K562 (cell line): ENCODE measurements at regions not wholly inside any gene's neighbourhood (a gene's known extent, or its start where the extent isn't known, plus 50 kb on each side); places are given as distances from the start of the nearest gene placed in this dataset.

Experiments used
- ATAC-seq: fragments of 200-7000 bp; cut with Tn5 transposase; 3 replicates; pipeline ENCODE4 v1.9.1; 2020; ENCODE audit warnings: moderate library complexity
- BruUV-seq: library from RNA; stranded (reverse); fragments of 400-500 nt; replicated peaks from 2 replicates; lab custom pipeline; 2021; lab: Mats Ljungman, UMichigan
- CTCF ChIA-PET: fragments of 300-600 bp; formaldehyde crosslinking; extraction: SDS; loops from one replicate; lab custom pipeline; 2021; ENCODE audit warnings: low intra/inter-chr PET ratio; lab: Yijun Ruan, JAX
- POLR2A ChIA-PET: fragments of 300-600, 350-650 bp; sonication (Branson Sonifier 250); formaldehyde crosslinking; extraction: SDS; loops from one replicate; lab custom pipeline; 2021; ENCODE audit warnings: antibody characterized with exemption, inconsistent platforms; lab: Yijun Ruan, JAX
- DNase-seq, 4 experiments: peaks; one replicate each; pipeline versions ENCODE4 v3.0.0 to v3.0.0-alpha.2; 2011 to 2018; ENCODE audit warnings: low spot score in 3 of 4, mixed read lengths in 3 of 4; ENCODE audit errors: extremely low read depth in 1 of 4
- FAIRE-seq: peaks from 2 replicates; lab custom pipeline; 2011; peaks lifted over from hg19 to GRCh38; lab: Jason Lieb, UNC
- H2AFZ ChIP-seq: 2 replicates; pipeline ENCODE4 v1.6.0; 2011; ENCODE audit warnings: low read depth, low read length, control low read depth, inconsistent platforms
- H3K27ac ChIP-seq: fragments of 200-600 bp; 3 replicates; pipeline ENCODE4 v1.8.0; 2011; ENCODE audit warnings: low read depth, mild to moderate bottlenecking, control low read depth, inconsistent platforms, low read length, moderate library complexity, mixed read lengths; ENCODE audit errors: extremely low read depth
- H3K27me3 ChIP-seq, 2 experiments: fragments of 300-600 bp in 1 of 2; 2 replicates in 1 of 2; 3 replicates in 1 of 2; pipeline versions ENCODE4 v1.6.0 to v1.8.0; 2011; ENCODE audit warnings: inconsistent platforms in 2 of 2, low read length in 2 of 2, mild to moderate bottlenecking in 1 of 2, mixed read lengths in 1 of 2, moderate library complexity in 1 of 2; ENCODE audit not compliant: control insufficient read depth in 2 of 2, insufficient read depth in 2 of 2
- H3K36me3 ChIP-seq: fragments of 300-600 bp; 3 replicates; pipeline ENCODE4 v1.8.0; 2011; ENCODE audit warnings: mild to moderate bottlenecking, low read length, inconsistent platforms; ENCODE audit not compliant: control insufficient read depth, insufficient read depth
- H3K4me1 ChIP-seq, 2 experiments: fragments of 200-600 bp in 1 of 2; replicated peaks in 1 of 2; 2 replicates in 1 of 2; 3 replicates in 1 of 2; pipeline versions ENCODE4 v1.5.1 to v1.8.0; 2011; ENCODE audit warnings: inconsistent platforms in 2 of 2, low read length in 2 of 2, mild to moderate bottlenecking in 1 of 2, mixed read lengths in 1 of 2, moderate library complexity in 1 of 2; ENCODE audit not compliant: control insufficient read depth in 2 of 2, insufficient read depth in 2 of 2
- H3K4me2 ChIP-seq: 2 replicates; pipeline ENCODE4 v1.6.1; 2011; ENCODE audit warnings: low read length, control low read depth, inconsistent platforms, mixed read lengths; ENCODE audit not compliant: insufficient read depth
- H3K4me3 ChIP-seq: fragments of 200-600 bp; sonication (generic), shearing (Covaris generic); 2 replicates; pipeline ENCODE4 v1.5.1; 2016; ENCODE audit warnings: control low read depth, inconsistent platforms
- H3K79me2 ChIP-seq: fragments of 200-600 bp; 3 replicates; pipeline ENCODE4 v1.8.0; 2011; ENCODE audit warnings: low read length, inconsistent platforms; ENCODE audit not compliant: control insufficient read depth, insufficient read depth
- H3K9ac ChIP-seq, 2 experiments: 2 replicates each; pipeline versions ENCODE4 v1.6.0 to v1.6.1; 2011; ENCODE audit warnings: low read depth in 2 of 2, low read length in 2 of 2, control low read depth in 1 of 2, inconsistent platforms in 1 of 2, mild to moderate bottlenecking in 1 of 2, mixed read lengths in 1 of 2; ENCODE audit not compliant: insufficient read depth in 1 of 2
- H3K9me1 ChIP-seq: one replicate; pipeline ENCODE4 v1.6.0; 2011; ENCODE audit warnings: inconsistent platforms, mild to moderate bottlenecking, low read length, moderate library complexity; ENCODE audit not compliant: control insufficient read depth, insufficient read depth
- H3K9me3 ChIP-seq: replicated peaks from 2 replicates; pipeline ENCODE4 v1.5.1; 2011; ENCODE audit warnings: low read depth, low read length, inconsistent platforms; ENCODE audit not compliant: control insufficient read depth, insufficient read depth
- H4K20me1 ChIP-seq: replicated peaks from 2 replicates; pipeline ENCODE4 v1.6.1; 2011; ENCODE audit warnings: low read length, inconsistent platforms, mixed read lengths; ENCODE audit not compliant: control insufficient read depth, insufficient read depth
- ATF1 ChIP-seq, 2 experiments: fragments of 450-650 bp in 1 of 2; IDR thresholded peaks; 2 replicates each; pipeline ENCODE4 v1.6.1; 2016; ENCODE audit warnings: missing compliant biosample characterization in 1 of 2, missing genetic modification characterization in 1 of 2
- ETV5 ChIP-seq: sonication (generic); formaldehyde crosslinking; IDR thresholded peaks from 2 replicates; pipeline ENCODE4 v1.4.0; 2020; ENCODE audit warnings: low read depth, mild to moderate bottlenecking, missing genetic modification reagents
- FOXJ3 ChIP-seq: sonication (generic); formaldehyde crosslinking; IDR thresholded peaks from 2 replicates; pipeline ENCODE4 v1.4.0; 2020; ENCODE audit warnings: mild to moderate bottlenecking, missing genetic modification reagents
- MAFG ChIP-seq: fragments of 450-650 bp; conservative IDR thresholded peaks from 2 replicates; pipeline ENCODE4 v1.6.1; 2016; ENCODE audit warnings: missing genetic modification characterization, missing compliant biosample characterization
- MYC ChIP-seq, 2 experiments: fragments of 250-450 bp in 1 of 2; sonication (Bioruptor Pico) in 1 of 2; IDR thresholded peaks; 2 replicates each; pipeline versions ENCODE4 v1.5.1 to v1.6.1; 2012 to 2021; ENCODE audit warnings: low read depth in 2 of 2, borderline replicate concordance in 1 of 2, improper control_type of control experiment in 1 of 2, low read length in 1 of 2, mild to moderate bottlenecking in 1 of 2, moderate library complexity in 1 of 2
- RBM15 ChIP-seq: fragments of 200-400 bp; formaldehyde crosslinking; IDR thresholded peaks from 2 replicates; pipeline ENCODE4 v1.6.1; 2018; ENCODE audit warnings: mild to moderate bottlenecking, low read length, moderate library complexity; ENCODE audit not compliant: insufficient read depth
- SRSF7 ChIP-seq: fragments of 200-400 bp; formaldehyde crosslinking; optimal IDR thresholded peaks from 2 replicates; pipeline ENCODE3; 2017; ENCODE audit warnings: mild to moderate bottlenecking, low read depth, low read length
- XRCC4 ChIP-seq: IDR thresholded peaks from one replicate; pipeline ENCODE4 v1.6.1; 2011; ENCODE audit not compliant: insufficient read depth, insufficient read length; ENCODE audit errors: extremely low read depth
- ZNF212 ChIP-seq: fragments of 450-650 bp; formaldehyde crosslinking; IDR thresholded peaks from 2 replicates; pipeline ENCODE4 v1.4.0; 2020; ENCODE audit warnings: mild to moderate bottlenecking
- ZNF668 ChIP-seq: fragments of 250-450 bp; sonication (Bioruptor Pico); IDR thresholded peaks from 2 replicates; pipeline ENCODE4 v1.8.0; 2022; ENCODE audit warnings: mild to moderate bottlenecking, inconsistent platforms
- WGBS: fragments of 100-300 bp; shearing (Covaris generic); methylation state at CpG from one replicate; pipeline ENCODE4 v1.1.6; 2016; ENCODE audit warnings: low coverage, mixed read lengths; ENCODE audit not compliant: insufficient coverage; ENCODE audit errors: missing lambda C conversion rate; 5-methylcytosine and 5-hydroxymethylcytosine counted together
- in situ Hi-C: fragments of 300-500 bp; cut with MboI; formaldehyde crosslinking; loops from 4 replicates; pipeline ENCODE4 v1.15.0; 2018; ENCODE audit warnings: inconsistent platforms, mixed read lengths
- intact Hi-C: fragments of 100-400 bp; cut with micrococcal nuclease; formaldehyde crosslinking; loops from 2 replicates; pipeline ENCODE4 v1.14.2; 2022
- TF ChIP-seq, protein P1 (sequence below): sonication (generic); formaldehyde crosslinking; IDR thresholded peaks from 2 replicates; pipeline ENCODE4 v1.8.1; 2023; ENCODE audit warnings: mild to moderate bottlenecking, missing genetic modification reagents
- TF ChIP-seq, protein P2 (sequence below): fragments of 450-650 bp; conservative IDR thresholded peaks from 2 replicates; pipeline ENCODE4 v1.6.1; 2016; ENCODE audit warnings: missing genetic modification characterization, low read depth, mild to moderate bottlenecking, control low read depth, missing compliant biosample characterization
- TF ChIP-seq, protein P3 (sequence below): fragments of 450-650 bp; IDR thresholded peaks from 2 replicates; pipeline ENCODE4 v1.6.1; 2017; ENCODE audit warnings: antibody characterized with exemption, mild to moderate bottlenecking

DNA sequence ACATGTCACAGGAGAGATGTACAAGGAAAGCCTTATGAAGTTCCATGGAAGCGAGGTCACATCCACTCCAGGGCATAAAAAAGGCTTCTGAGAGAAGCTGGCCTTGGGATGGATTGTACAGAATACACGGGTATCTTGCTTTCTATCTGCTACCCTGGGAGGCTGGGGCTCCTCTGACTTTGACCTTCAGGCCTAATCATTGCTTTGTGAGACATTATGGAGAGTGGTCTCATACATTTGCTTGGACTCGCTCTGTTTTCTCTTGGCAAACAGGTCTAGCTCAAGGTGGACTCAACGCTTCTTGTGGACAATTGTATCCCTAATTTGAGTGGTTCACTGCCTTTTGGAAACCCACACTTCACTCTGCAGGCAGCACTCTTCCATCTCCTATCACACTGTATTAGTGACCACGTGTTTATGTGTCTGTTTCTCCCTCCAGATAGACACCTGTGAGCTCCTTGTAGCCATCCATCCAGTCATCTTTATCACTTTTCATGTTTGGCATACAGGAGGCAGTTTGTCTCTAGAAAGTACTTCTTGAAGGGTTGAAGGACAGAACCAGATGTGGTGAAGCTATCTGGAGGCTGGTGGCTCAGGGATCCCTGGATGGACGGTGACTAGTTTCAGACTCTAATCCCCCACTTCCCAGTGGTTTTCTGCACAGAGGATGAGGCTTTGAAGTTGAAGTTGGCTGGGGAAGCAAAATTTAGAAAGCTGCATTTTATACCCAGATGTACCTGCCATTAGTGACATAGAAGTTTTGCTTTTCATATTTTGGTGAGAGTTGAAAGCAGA, 267.8 kb downstream of the CYRIA start (continued):
- TF ChIP-seq, protein P1, sequence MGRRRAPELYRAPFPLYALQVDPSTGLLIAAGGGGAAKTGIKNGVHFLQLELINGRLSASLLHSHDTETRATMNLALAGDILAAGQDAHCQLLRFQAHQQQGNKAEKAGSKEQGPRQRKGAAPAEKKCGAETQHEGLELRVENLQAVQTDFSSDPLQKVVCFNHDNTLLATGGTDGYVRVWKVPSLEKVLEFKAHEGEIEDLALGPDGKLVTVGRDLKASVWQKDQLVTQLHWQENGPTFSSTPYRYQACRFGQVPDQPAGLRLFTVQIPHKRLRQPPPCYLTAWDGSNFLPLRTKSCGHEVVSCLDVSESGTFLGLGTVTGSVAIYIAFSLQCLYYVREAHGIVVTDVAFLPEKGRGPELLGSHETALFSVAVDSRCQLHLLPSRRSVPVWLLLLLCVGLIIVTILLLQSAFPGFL (CRISPR knock-in tag): no peak
- no peak for TF ChIP-seq ZNF668
- TF ChIP-seq ETV5 (CRISPR knock-in tag): no peak
- no peak for TF ChIP-seq ATF1 (CRISPR knock-in tag; IDR thresholded peaks at IDR 0.05)
- TF ChIP-seq ATF1 (tag; IDR thresholded peaks at IDR 0.05): no peak

DNA sequence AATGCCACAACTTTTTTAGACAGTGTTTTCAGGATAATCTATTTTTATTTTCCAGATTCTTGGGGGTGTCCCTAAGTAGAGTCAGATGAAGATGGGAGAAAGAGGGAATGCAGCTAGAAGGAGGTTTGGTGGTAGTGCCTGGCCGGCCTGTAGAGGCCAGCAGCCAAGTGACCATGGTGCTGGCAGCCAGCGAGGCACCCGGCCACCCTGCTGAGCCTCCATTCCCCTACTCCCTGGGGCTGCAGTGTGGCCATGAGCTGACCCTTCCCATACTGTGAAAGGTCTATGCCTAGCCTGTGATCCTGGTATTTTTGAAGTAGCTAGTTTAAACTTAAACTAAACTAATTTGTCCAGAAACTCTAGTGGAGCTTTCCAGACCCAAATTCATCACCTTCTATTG, 268.6 kb downstream of the CYRIA start:
- no peaks in the 10 kb centered on the region for H3K36me3 ChIP-seq
- H3K27me3 ChIP-seq: peaks cover 6 to 10% of the 10 kb centered on the region in 2 experiments; a peak in 3 of 5 replicates
- no peak overlapping the region for H3K4me3 ChIP-seq
- intact Hi-C loops: no loop called here
- H3K4me2 ChIP-seq: no peak overlapping the region
- no peak overlapping the region for H3K9ac ChIP-seq
- H2AFZ ChIP-seq: no peak overlapping the region; the same call in 1 of the 2 replicates
- WGBS: 11% methylated on average over 3 of the region's 3 CpGs
- no TSS peak for BruUV-seq
- H3K4me1 ChIP-seq: peaks cover 6 to 12% of the 10 kb centered on the region in 2 experiments; a peak in 4 of 5 replicates
- H3K27ac ChIP-seq: no peak overlapping the region
- in situ Hi-C loops: no loop called here
- ChIA-PET CTCF (no interaction called here), POLR2A (interaction anchor here (1.0 kb wide), 1 partner anchor 23 kb away, joined by 3 read pairs; no protein-coding TSS in a partner anchor)
- no peaks in the 10 kb centered on the region for H3K9me1 ChIP-seq
- no peak for ATAC-seq
- H3K9me3 ChIP-seq: no peaks in the 10 kb centered on the region
- H4K20me1 ChIP-seq: no peaks in the 10 kb centered on the region
- no peak for DNase-seq
- no peaks in the 10 kb centered on the region for H3K79me2 ChIP-seq
- no peak for FAIRE-seq
- TF ChIP-seq MYC (IDR thresholded peaks at IDR 0.05; ENCODE audit: low read depth, low read length) (no peak), MYC (CRISPR knock-in tag; IDR thresholded peaks at IDR 0.05; ENCODE audit: borderline replicate concordance, low read depth) (no peak), RBM15 (no peak), XRCC4 (no peak), MAFG (no peak), SRSF7 (no peak), ZNF212 (CRISPR knock-in tag) (no peak), FOXJ3 (no peak)
- TF ChIP-seq, protein P2, sequence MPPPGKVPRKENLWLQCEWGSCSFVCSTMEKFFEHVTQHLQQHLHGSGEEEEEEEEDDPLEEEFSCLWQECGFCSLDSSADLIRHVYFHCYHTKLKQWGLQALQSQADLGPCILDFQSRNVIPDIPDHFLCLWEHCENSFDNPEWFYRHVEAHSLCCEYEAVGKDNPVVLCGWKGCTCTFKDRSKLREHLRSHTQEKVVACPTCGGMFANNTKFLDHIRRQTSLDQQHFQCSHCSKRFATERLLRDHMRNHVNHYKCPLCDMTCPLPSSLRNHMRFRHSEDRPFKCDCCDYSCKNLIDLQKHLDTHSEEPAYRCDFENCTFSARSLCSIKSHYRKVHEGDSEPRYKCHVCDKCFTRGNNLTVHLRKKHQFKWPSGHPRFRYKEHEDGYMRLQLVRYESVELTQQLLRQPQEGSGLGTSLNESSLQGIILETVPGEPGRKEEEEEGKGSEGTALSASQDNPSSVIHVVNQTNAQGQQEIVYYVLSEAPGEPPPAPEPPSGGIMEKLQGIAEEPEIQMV: no peak
- TF ChIP-seq, protein P3, sequence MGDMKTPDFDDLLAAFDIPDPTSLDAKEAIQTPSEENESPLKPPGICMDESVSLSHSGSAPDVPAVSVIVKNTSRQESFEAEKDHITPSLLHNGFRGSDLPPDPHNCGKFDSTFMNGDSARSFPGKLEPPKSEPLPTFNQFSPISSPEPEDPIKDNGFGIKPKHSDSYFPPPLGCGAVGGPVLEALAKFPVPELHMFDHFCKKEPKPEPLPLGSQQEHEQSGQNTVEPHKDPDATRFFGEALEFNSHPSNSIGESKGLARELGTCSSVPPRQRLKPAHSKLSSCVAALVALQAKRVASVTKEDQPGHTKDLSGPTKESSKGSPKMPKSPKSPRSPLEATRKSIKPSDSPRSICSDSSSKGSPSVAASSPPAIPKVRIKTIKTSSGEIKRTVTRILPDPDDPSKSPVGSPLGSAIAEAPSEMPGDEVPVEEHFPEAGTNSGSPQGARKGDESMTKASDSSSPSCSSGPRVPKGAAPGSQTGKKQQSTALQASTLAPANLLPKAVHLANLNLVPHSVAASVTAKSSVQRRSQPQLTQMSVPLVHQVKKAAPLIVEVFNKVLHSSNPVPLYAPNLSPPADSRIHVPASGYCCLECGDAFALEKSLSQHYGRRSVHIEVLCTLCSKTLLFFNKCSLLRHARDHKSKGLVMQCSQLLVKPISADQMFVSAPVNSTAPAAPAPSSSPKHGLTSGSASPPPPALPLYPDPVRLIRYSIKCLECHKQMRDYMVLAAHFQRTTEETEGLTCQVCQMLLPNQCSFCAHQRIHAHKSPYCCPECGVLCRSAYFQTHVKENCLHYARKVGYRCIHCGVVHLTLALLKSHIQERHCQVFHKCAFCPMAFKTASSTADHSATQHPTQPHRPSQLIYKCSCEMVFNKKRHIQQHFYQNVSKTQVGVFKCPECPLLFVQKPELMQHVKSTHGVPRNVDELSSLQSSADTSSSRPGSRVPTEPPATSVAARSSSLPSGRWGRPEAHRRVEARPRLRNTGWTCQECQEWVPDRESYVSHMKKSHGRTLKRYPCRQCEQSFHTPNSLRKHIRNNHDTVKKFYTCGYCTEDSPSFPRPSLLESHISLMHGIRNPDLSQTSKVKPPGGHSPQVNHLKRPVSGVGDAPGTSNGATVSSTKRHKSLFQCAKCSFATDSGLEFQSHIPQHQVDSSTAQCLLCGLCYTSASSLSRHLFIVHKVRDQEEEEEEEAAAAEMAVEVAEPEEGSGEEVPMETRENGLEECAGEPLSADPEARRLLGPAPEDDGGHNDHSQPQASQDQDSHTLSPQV: no peak
